ENCODE measurements at regions not wholly inside any gene's neighbourhood (a gene's known extent, or its start where the extent isn't known, plus 50 kb on each side); places are given as distances from the start of the nearest gene placed in this dataset.

DNA sequence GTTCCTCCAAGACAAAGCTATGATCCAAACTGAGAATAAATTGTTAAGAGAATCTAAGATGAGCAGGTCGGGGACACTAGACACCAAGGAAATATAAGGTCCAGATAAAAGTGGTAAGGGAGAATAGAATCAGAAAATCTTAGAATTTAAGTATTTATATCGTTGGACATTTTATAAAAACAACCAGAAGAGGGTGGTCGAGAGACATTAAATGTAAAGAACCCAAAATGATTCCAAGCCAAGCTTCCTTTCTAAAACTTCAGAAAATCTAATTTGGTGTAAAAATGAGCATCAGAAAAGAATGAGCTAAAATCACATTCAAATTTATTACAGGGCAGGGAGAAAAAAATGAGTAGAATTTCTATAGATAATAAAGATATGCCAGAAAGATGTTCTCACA, 97.8 kb upstream of the OGFRL1 start:
- H3K4me1 ChIP-seq (ENCODE audit: low read length), result no peaks in the 10 kb centered on the region
- no peak overlapping the region for H3K27ac ChIP-seq (ENCODE audit: low read length)
- H3K4me2 ChIP-seq (ENCODE audit: low read depth, low read length), result no peak overlapping the region
- DNase-seq, result peak; percentile 22
- no peaks in the 10 kb centered on the region for H3K36me3 ChIP-seq (replicated peaks; ENCODE audit: insufficient read depth, low read length)
- H3F3A ChIP-seq (ENCODE audit: insufficient read depth, low read length), result no peaks in the 10 kb centered on the region
- H3K79me2 ChIP-seq (ENCODE audit: low read length), result no peaks in the 10 kb centered on the region
- H2AFZ ChIP-seq (ENCODE audit: low read length), result no peak overlapping the region
- no peak for TF ChIP-seq EZH2 (optimal IDR thresholded peaks at IDR 0.05; ENCODE audit: low read depth, low read length)
- TF ChIP-seq, protein P1, sequence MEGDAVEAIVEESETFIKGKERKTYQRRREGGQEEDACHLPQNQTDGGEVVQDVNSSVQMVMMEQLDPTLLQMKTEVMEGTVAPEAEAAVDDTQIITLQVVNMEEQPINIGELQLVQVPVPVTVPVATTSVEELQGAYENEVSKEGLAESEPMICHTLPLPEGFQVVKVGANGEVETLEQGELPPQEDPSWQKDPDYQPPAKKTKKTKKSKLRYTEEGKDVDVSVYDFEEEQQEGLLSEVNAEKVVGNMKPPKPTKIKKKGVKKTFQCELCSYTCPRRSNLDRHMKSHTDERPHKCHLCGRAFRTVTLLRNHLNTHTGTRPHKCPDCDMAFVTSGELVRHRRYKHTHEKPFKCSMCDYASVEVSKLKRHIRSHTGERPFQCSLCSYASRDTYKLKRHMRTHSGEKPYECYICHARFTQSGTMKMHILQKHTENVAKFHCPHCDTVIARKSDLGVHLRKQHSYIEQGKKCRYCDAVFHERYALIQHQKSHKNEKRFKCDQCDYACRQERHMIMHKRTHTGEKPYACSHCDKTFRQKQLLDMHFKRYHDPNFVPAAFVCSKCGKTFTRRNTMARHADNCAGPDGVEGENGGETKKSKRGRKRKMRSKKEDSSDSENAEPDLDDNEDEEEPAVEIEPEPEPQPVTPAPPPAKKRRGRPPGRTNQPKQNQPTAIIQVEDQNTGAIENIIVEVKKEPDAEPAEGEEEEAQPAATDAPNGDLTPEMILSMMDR (IDR thresholded peaks at IDR 0.05; ENCODE audit: low read length), result peak; percentile 54
- no peaks in the 10 kb centered on the region for H3K9me2 ChIP-seq (replicated peaks; ENCODE audit: insufficient read depth, low read length)
- no peak overlapping the region for H3K4me3 ChIP-seq (ENCODE audit: low read length)
- H3K27me3 ChIP-seq (replicated peaks; ENCODE audit: insufficient read depth, low read length), result no peaks in the 10 kb centered on the region
- no peaks in the 10 kb centered on the region for H3K9me3 ChIP-seq (replicated peaks; ENCODE audit: insufficient read depth, low read length)
- no peaks in the 10 kb centered on the region for H4K20me1 ChIP-seq (ENCODE audit: insufficient read depth, low read length)
- H3K9ac ChIP-seq (ENCODE audit: low read length), result no peak overlapping the region

DNA sequence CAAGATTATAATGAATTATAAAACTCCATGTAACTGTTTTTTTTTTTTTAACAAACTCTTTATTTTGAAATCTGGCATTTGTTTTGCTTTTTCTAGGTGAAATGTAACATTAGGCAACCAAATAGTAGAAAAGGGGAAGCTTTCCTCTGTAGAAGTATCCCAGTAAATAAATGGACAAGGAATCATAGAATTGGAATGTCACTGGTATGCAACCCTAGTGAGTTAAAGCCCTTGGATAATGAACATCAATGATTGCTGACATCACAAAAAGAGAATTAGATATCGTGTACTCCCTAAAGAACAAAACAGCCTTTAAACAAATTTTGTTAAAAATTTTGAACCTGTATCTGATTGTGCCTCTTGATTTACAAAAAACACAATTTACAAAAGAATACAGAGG, 93.9 kb upstream of the OGFRL1 start:
- no peak overlapping the region for H3K27ac ChIP-seq (ENCODE audit: low read length)
- TF ChIP-seq EZH2 (optimal IDR thresholded peaks at IDR 0.05; ENCODE audit: low read depth, low read length), result no peak
- TF ChIP-seq, protein P1 (IDR thresholded peaks at IDR 0.05; ENCODE audit: low read length), result no peak
- no peak for TF ChIP-seq EZH2phosphoT487 (IDR thresholded peaks at IDR 0.05; ENCODE audit: low read length)
- no peak for DNase-seq

DNA sequence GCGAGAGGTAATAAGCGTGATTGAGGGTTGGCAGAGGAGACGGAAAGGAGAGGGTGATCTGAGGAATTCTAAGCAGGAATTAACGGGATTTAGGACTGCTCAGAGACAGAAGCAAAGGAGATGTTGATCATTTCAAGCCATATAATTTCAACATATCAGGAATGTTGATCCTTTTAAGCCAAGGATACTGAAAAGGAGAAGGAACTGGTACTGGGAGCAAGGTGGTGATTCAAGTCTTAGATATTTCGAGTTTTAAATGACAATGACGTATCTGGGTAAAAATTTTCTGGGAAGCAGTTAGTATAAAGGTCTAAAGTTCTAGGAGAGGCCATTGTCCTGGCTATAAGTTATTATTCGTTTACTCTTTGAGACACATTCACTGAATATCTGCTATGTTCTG, 91.3 kb upstream of the OGFRL1 start:
- no peaks in the 10 kb centered on the region for H4K20me1 ChIP-seq (ENCODE audit: insufficient read depth, low read length)
- H3K4me3 ChIP-seq (ENCODE audit: low read length), result no peak overlapping the region

More for the DNA sequence above, 93.9 kb upstream of the OGFRL1 start:
- H3K79me2 ChIP-seq (ENCODE audit: low read length), result no peaks in the 10 kb centered on the region
- no peak overlapping the region for H3K4me3 ChIP-seq (ENCODE audit: low read length)
- no peak overlapping the region for H3K4me2 ChIP-seq (ENCODE audit: low read depth, low read length)
- no peaks in the 10 kb centered on the region for H3K4me1 ChIP-seq (ENCODE audit: low read length)
- H3K9me3 ChIP-seq (replicated peaks; ENCODE audit: insufficient read depth, low read length), result no peaks in the 10 kb centered on the region
- H2AFZ ChIP-seq (ENCODE audit: low read length), result no peak overlapping the region
- no peaks in the 10 kb centered on the region for H3F3A ChIP-seq (ENCODE audit: insufficient read depth, low read length)
- H3K27me3 ChIP-seq (replicated peaks; ENCODE audit: insufficient read depth, low read length), result no peaks in the 10 kb centered on the region
- no peaks in the 10 kb centered on the region for H3K9me2 ChIP-seq (replicated peaks; ENCODE audit: insufficient read depth, low read length)
- no peak overlapping the region for H3K9ac ChIP-seq (ENCODE audit: low read length)
- H3K36me3 ChIP-seq (replicated peaks; ENCODE audit: insufficient read depth, low read length), result no peaks in the 10 kb centered on the region
- no peaks in the 10 kb centered on the region for H4K20me1 ChIP-seq (ENCODE audit: insufficient read depth, low read length)

More for the DNA sequence above, 91.3 kb upstream of the OGFRL1 start:
- Histone ChIP-seq H2AFZ (ENCODE audit: low read length) (no peak overlapping the region), H3F3A (ENCODE audit: insufficient read depth, low read length) (no peaks in the 10 kb centered on the region), H3K9me2 (replicated peaks; ENCODE audit: insufficient read depth, low read length) (no peaks in the 10 kb centered on the region), H3K27me3 (replicated peaks; ENCODE audit: insufficient read depth, low read length) (no peaks in the 10 kb centered on the region), H3K79me2 (ENCODE audit: low read length) (no peaks in the 10 kb centered on the region), H3K36me3 (replicated peaks; ENCODE audit: insufficient read depth, low read length) (no peaks in the 10 kb centered on the region), H3K9me3 (replicated peaks; ENCODE audit: insufficient read depth, low read length) (no peaks in the 10 kb centered on the region), H3K4me2 (ENCODE audit: low read depth, low read length) (no peak overlapping the region), H3K4me1 (ENCODE audit: low read length) (no peaks in the 10 kb centered on the region), H3K9ac (ENCODE audit: low read length) (no peak overlapping the region), H3K27ac (ENCODE audit: low read length) (no peak overlapping the region)
- TF ChIP-seq EZH2 (optimal IDR thresholded peaks at IDR 0.05; ENCODE audit: low read depth, low read length) (no peak), EZH2phosphoT487 (IDR thresholded peaks at IDR 0.05; ENCODE audit: low read length) (no peak)
- TF ChIP-seq, protein P1 (IDR thresholded peaks at IDR 0.05; ENCODE audit: low read length), result no peak
- DNase-seq, result no peak

Measured in MM.1S (cell line).